ENCODE measurements at regions not wholly inside any gene's neighbourhood (a gene's known extent, or its start where the extent isn't known, plus 50 kb on each side); places are given as distances from the start of the nearest gene placed in this dataset.
A peak's percentile ranks its signal among the peaks of the same experiment; 100 is the strongest.

DNA sequence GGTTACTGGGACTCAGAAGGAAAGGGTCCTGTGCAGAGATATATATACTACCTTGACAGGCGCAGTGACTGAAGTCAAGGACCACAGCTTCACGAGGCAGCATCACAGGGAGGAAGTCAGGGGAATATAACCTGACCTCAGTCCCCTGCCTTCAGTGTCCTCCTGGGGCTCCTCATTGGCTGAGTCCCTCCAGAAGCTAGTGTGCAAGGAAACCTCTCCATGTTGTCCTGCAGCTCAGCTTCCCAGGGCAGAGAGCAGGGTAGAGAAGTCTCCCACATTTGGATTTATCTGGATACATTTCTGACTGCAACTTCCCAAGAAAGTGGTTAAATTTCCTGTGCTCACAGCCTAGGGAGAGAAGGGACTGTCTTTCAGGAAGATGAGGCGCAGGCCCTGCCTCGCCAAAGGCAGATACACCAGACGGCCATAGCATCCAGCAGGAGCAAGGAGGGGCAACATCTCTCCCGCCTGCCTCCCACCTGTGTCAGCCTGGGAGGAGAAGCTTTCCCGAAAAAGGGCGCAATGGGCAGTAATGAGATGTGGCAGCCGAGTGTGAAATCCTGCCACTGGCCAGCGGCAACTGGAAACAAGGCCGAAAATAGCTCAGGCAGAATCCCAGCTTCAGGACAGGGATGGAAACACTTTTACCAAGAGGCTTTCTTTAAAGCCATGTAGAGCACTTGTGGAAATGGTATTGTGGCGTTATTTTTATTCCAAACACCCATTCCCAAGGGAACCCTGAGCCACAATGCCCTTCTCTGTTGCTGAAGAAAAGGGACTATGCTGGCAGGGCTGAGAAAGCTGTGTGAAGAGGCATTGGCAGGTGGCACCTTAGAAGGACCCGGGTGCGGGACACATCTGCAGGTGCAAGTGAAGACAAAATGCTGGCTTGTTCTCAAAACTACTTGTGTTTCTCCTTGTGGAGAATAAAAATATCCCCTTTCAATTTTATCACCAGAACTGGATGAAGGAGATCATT, 54.9 kb upstream of the HIF1A start:
- Histone ChIP-seq H3K27ac (ENCODE audit: low read depth, low read length) (no peak overlapping the region), H3F3A (ENCODE audit: control insufficient read depth, insufficient read depth) (peaks cover 26% of the 10 kb centered on the region), H3K4me1 (ENCODE audit: control insufficient read depth, low read length) (peaks cover 72% of the 10 kb centered on the region), H3K4me3 (ENCODE audit: low read length) (no peak overlapping the region), H3K79me2 (ENCODE audit: control insufficient read depth, low read length) (no peaks in the 10 kb centered on the region), H3K4me2 (ENCODE audit: low read length) (no peak overlapping the region), H3K36me3 (ENCODE audit: control insufficient read depth, low read length) (no peaks in the 10 kb centered on the region), H4K20me1 (ENCODE audit: control insufficient read depth, insufficient read depth, low read depth, low read length) (no peaks in the 10 kb centered on the region), H3K9me2 (replicated peaks; ENCODE audit: control insufficient read depth, low read length) (no peaks in the 10 kb centered on the region), H3K27me3 (ENCODE audit: control insufficient read depth, low read length) (no peaks in the 10 kb centered on the region), H3K9me3 (ENCODE audit: control insufficient read depth, insufficient read depth, low read length) (no peaks in the 10 kb centered on the region)
- TF ChIP-seq EZH2phosphoT487 (IDR thresholded peaks at IDR 0.05; ENCODE audit: borderline replicate concordance, low read length), result no peak
- TF ChIP-seq, protein P1, sequence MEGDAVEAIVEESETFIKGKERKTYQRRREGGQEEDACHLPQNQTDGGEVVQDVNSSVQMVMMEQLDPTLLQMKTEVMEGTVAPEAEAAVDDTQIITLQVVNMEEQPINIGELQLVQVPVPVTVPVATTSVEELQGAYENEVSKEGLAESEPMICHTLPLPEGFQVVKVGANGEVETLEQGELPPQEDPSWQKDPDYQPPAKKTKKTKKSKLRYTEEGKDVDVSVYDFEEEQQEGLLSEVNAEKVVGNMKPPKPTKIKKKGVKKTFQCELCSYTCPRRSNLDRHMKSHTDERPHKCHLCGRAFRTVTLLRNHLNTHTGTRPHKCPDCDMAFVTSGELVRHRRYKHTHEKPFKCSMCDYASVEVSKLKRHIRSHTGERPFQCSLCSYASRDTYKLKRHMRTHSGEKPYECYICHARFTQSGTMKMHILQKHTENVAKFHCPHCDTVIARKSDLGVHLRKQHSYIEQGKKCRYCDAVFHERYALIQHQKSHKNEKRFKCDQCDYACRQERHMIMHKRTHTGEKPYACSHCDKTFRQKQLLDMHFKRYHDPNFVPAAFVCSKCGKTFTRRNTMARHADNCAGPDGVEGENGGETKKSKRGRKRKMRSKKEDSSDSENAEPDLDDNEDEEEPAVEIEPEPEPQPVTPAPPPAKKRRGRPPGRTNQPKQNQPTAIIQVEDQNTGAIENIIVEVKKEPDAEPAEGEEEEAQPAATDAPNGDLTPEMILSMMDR (IDR thresholded peaks at IDR 0.05; ENCODE audit: low read depth, low read length, poor library complexity, severe bottlenecking), result no peak

DNA sequence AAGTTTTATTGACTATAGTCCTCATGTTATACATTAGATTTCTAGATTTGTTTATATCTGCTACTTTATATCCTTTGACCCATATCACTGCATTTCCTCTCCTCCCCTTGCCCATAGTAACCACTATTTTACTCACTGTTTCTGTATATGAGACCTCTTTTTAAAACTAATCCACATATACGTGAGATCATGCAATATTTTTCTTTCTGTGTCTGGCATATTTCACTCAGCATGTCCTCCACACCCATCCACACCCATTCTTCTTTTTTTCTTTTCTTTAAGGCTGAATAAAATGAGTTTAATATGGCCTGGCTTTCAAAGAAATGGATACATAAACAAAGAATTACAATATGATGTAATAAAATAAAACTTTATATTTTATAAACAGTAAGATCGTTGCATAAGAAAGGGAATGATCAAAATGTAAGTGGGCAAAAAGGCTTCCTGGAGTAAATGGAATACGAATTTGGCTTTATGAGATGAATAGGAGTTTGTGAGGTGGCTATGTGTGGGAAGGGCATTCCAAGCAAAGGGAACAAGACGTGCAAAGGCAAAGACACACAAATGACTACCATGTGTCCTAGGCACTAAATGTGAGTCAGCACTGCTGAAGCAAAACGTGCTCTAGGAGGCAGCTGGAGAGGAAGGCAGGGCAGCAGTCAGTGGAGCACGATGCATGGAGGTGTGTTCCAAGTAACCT, 53.2 kb upstream of the HIF1A start:
- H3K27me3 ChIP-seq (ENCODE audit: control insufficient read depth, low read length), result no peaks in the 10 kb centered on the region
- H3F3A ChIP-seq (ENCODE audit: control insufficient read depth, insufficient read depth), result peaks cover 28% of the 10 kb centered on the region
- H3K4me1 ChIP-seq (ENCODE audit: control insufficient read depth, low read length), result peaks cover 74% of the 10 kb centered on the region
- peak overlapping the region; percentile 66 for H3K4me2 ChIP-seq (ENCODE audit: low read length)
- H3K79me2 ChIP-seq (ENCODE audit: control insufficient read depth, low read length), result no peaks in the 10 kb centered on the region
- H3K4me3 ChIP-seq (ENCODE audit: low read length), result 0 out of 2 replicates have a peak overlapping the region, but pooled peaks have one; percentile 51
- peak overlapping the region; percentile 91; the same call in 1 of the 2 replicates for H3K27ac ChIP-seq (ENCODE audit: low read depth, low read length)
- H4K20me1 ChIP-seq (ENCODE audit: control insufficient read depth, insufficient read depth, low read depth, low read length), result no peaks in the 10 kb centered on the region
- H3K36me3 ChIP-seq (ENCODE audit: control insufficient read depth, low read length), result no peaks in the 10 kb centered on the region
- H3K9me2 ChIP-seq (replicated peaks; ENCODE audit: control insufficient read depth, low read length), result no peaks in the 10 kb centered on the region
- TF ChIP-seq EZH2phosphoT487 (IDR thresholded peaks at IDR 0.05; ENCODE audit: borderline replicate concordance, low read length), result no peak
- TF ChIP-seq, protein P1 (IDR thresholded peaks at IDR 0.05; ENCODE audit: low read depth, low read length, poor library complexity, severe bottlenecking), result no peak
- H3K9me3 ChIP-seq (ENCODE audit: control insufficient read depth, insufficient read depth, low read length), result no peaks in the 10 kb centered on the region

DNA sequence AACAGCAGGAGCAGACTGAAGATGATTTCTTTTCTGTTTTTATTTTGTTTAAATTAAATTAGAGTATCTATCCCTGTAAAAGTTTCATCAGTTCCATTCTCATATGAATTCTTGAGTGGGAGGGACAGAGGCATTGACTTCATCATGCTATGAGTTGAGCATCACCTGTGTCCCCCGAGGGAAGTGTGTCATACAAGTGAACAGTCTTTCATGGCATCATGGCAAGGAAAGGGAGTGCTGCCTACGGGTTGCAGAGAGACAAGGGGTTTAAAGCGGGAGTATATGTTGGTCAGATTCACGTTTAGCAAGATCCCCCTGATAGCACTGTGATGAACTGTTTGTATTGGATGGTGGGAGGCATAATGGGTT, 52.7 kb upstream of the HIF1A start:
- H3K9me3 ChIP-seq (ENCODE audit: control insufficient read depth, insufficient read depth, low read length), result no peaks in the 10 kb centered on the region
- peak overlapping the region; percentile 91 for H3K27ac ChIP-seq (ENCODE audit: low read depth, low read length)
- no peaks in the 10 kb centered on the region for H3K36me3 ChIP-seq (ENCODE audit: control insufficient read depth, low read length)
- H3K27me3 ChIP-seq (ENCODE audit: control insufficient read depth, low read length), result no peaks in the 10 kb centered on the region
- H4K20me1 ChIP-seq (ENCODE audit: control insufficient read depth, insufficient read depth, low read depth, low read length), result no peaks in the 10 kb centered on the region
- H3K4me2 ChIP-seq (ENCODE audit: low read length), result peak overlapping the region; percentile 66
- no peaks in the 10 kb centered on the region for H3K9me2 ChIP-seq (replicated peaks; ENCODE audit: control insufficient read depth, low read length)
- H3K4me3 ChIP-seq (ENCODE audit: low read length), result peak overlapping the region; percentile 51; the same call in 1 of the 2 replicates
- no peaks in the 10 kb centered on the region for H3K79me2 ChIP-seq (ENCODE audit: control insufficient read depth, low read length)
- peaks cover 73% of the 10 kb centered on the region for H3K4me1 ChIP-seq (ENCODE audit: control insufficient read depth, low read length)
- TF ChIP-seq, protein P1 (IDR thresholded peaks at IDR 0.05; ENCODE audit: low read depth, low read length, poor library complexity, severe bottlenecking), result no peak
- no peak for TF ChIP-seq EZH2phosphoT487 (IDR thresholded peaks at IDR 0.05; ENCODE audit: borderline replicate concordance, low read length)
- peaks cover 28% of the 10 kb centered on the region for H3F3A ChIP-seq (ENCODE audit: control insufficient read depth, insufficient read depth)
